ENCODE measurements at regions not wholly inside any gene's neighbourhood (a gene's known extent, or its start where the extent isn't known, plus 50 kb on each side); places are given as distances from the start of the nearest gene placed in this dataset.

DNA sequence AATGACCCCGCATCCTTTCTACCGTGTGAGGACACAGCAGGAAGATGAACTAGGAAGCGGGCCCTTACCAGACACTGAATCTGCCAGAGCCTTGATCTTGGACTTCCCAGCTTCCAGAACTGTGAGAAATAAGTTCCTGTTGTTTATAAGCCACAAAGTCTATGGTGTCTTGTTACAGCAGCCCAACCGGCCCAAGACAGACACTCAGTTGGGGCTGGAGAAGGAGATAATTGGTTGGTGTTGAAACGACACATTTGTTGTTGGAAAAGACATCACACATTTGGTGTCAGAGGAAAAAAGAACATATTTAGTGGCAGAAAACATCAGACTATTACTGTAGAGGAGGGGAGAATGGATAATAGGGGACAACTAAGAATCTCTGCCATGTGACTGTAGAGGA lies 122.3 kb upstream of the SEC14L1 start:
- TF ChIP-seq, protein P1, sequence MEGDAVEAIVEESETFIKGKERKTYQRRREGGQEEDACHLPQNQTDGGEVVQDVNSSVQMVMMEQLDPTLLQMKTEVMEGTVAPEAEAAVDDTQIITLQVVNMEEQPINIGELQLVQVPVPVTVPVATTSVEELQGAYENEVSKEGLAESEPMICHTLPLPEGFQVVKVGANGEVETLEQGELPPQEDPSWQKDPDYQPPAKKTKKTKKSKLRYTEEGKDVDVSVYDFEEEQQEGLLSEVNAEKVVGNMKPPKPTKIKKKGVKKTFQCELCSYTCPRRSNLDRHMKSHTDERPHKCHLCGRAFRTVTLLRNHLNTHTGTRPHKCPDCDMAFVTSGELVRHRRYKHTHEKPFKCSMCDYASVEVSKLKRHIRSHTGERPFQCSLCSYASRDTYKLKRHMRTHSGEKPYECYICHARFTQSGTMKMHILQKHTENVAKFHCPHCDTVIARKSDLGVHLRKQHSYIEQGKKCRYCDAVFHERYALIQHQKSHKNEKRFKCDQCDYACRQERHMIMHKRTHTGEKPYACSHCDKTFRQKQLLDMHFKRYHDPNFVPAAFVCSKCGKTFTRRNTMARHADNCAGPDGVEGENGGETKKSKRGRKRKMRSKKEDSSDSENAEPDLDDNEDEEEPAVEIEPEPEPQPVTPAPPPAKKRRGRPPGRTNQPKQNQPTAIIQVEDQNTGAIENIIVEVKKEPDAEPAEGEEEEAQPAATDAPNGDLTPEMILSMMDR (IDR thresholded peaks at IDR 0.05 in 8 of 11, conservative IDR thresholded peaks at IDR 0.05 in 3 of 11), result no peak
- TF ChIP-seq POLR2AphosphoS5 (IDR thresholded peaks at IDR 0.05), result no peak
- TF ChIP-seq POLR2A (IDR thresholded peaks at IDR 0.05), result no peak
